HG02852 (cell line): ENCODE measurements at regions not wholly inside any gene's neighbourhood (a gene's known extent, or its start where the extent isn't known, plus 50 kb on each side); places are given as distances from the start of the nearest gene placed in this dataset.

Experiments
- ATAC-seq: cut with Tn5 transposase; IDR thresholded peaks from one replicate; pipeline ENCODE4 v1.9.1; 2021; ENCODE audit warnings: mild to moderate bottlenecking, moderate library complexity; ENCODE audit not compliant: unreplicated experiment

- ATAC-seq, result no peak
Measured at GRCh38 chr13:59461411-59461810, 702.3 kb downstream of the DIAPH3 start.

GRCh38 chr13:59463023-59463422 lies 700.7 kb downstream of the DIAPH3 start:
- ATAC-seq, result no peak

GRCh38 chr13:59464926-59465325 lies 698.8 kb downstream of the DIAPH3 start:
- no peak for ATAC-seq

- ATAC-seq, result no peak
Measured at GRCh38 chr13:59468396-59468795, 695.3 kb downstream of the DIAPH3 start.

- ATAC-seq, result no peak
Measured at GRCh38 chr13:59471106-59471505, 692.6 kb downstream of the DIAPH3 start.

GRCh38 chr13:59472134-59472533 lies 691.6 kb downstream of the DIAPH3 start:
- no peak for ATAC-seq

GRCh38 chr13:59474696-59475095 lies 689.0 kb downstream of the DIAPH3 start:
- ATAC-seq, result no peak

GRCh38 chr13:59475911-59476310 lies 687.8 kb downstream of the DIAPH3 start:
- no peak for ATAC-seq

GRCh38 chr13:59476366-59476765 lies 687.4 kb downstream of the DIAPH3 start:
- ATAC-seq, result no peak

- no peak for ATAC-seq
Measured at GRCh38 chr13:59477011-59477410, 686.7 kb downstream of the DIAPH3 start.

- ATAC-seq, result no peak
Measured at GRCh38 chr13:59478908-59479307, 684.8 kb downstream of the DIAPH3 start.

GRCh38 chr13:59479629-59480028 lies 684.1 kb downstream of the DIAPH3 start:
- ATAC-seq, result no peak

GRCh38 chr13:59480396-59481259 lies 683.1 kb downstream of the DIAPH3 start:
- no peak for ATAC-seq

GRCh38 chr13:59483501-59484145 lies 680.1 kb downstream of the DIAPH3 start:
- no peak for ATAC-seq

GRCh38 chr13:59487883-59488282 lies 675.8 kb downstream of the DIAPH3 start:
- ATAC-seq, result no peak

- no peak for ATAC-seq
Measured at GRCh38 chr13:59488436-59488835, 675.3 kb downstream of the DIAPH3 start.

GRCh38 chr13:59490651-59491050 lies 673.1 kb downstream of the DIAPH3 start:
- ATAC-seq, result no peak

GRCh38 chr13:59492030-59492636 lies 671.6 kb downstream of the DIAPH3 start:
- no peak for ATAC-seq

- ATAC-seq, result no peak
Measured at GRCh38 chr13:59493436-59493965, 670.2 kb downstream of the DIAPH3 start.

GRCh38 chr13:59494151-59494550 lies 669.6 kb downstream of the DIAPH3 start:
- ATAC-seq, result no peak

- ATAC-seq, result no peak
Measured at GRCh38 chr13:59494560-59494970, 669.2 kb downstream of the DIAPH3 start.

GRCh38 chr13:59495299-59495698 lies 668.4 kb downstream of the DIAPH3 start:
- no peak for ATAC-seq
